Sigmoid colon (tissue), 4 donors: ENCODE measurements at regions not wholly inside any gene's neighbourhood (a gene's known extent, or its start where the extent isn't known, plus 50 kb on each side); places are given as distances from the start of the nearest gene placed in this dataset.

ENCODE experiments used
- POLR2A ChIP-seq, 2 donors: fragments of 450-650 bp; IDR thresholded peaks; one replicate each; pipeline ENCODE4 v1.6.1; 2016; ENCODE audit warnings: antibody characterized with exemption in 2 of 2, mild to moderate bottlenecking in 2 of 2, moderate library complexity in 2 of 2
- POLR2AphosphoS5 ChIP-seq, 4 donors: sonication (generic); formaldehyde crosslinking; IDR thresholded peaks; one replicate each; pipeline ENCODE4 v1.6.1; 2017; ENCODE audit warnings: antibody characterized with exemption in 4 of 4

DNA sequence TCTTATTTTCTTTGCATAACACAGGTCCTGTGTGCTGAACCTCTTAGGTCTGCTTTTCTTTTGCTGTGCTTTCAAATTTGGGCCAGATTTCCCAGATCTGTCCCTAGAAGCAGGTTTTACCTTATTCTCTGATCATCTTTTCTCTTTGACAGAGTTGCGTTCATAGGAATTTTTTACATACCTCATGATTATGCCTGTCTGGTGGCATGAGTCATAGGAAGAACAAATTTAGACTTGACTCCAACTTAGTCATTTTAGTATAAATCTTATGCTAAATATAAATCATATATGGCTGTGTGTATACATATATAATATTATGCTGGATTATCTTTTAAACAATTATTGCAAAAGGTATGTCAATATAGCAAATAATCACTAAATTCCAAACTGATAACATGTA, 1038.9 kb downstream of the GRM8 start:
- no peak for TF ChIP-seq POLR2A (IDR thresholded peaks at IDR 0.05)
- TF ChIP-seq POLR2AphosphoS5 (IDR thresholded peaks at IDR 0.05), result no peak
